SU-DHL-6 (cell line): ENCODE measurements at regions not wholly inside any gene's neighbourhood (a gene's known extent, or its start where the extent isn't known, plus 50 kb on each side); places are given as distances from the start of the nearest gene placed in this dataset.

Source experiments
- H2AFZ ChIP-seq: fragments of 200-600 bp; sonication (generic); 2 replicates; pipeline ENCODE4 v1.6.1; 2014; ENCODE audit warnings: low read depth, mild to moderate bottlenecking, moderate library complexity, mixed read lengths, antibody characterized with exemption, low read length; ENCODE audit not compliant: severe bottlenecking
- H3F3A ChIP-seq: fragments of 200-600 bp; shearing (Covaris generic); 2 replicates; pipeline ENCODE4 v1.6.0; 2016; ENCODE audit warnings: antibody characterized with exemption, mild to moderate bottlenecking; ENCODE audit not compliant: insufficient read depth
- H3K27ac ChIP-seq: fragments of 200-600 bp; sonication (generic); 2 replicates; pipeline ENCODE4 v1.5.1; 2016; ENCODE audit warnings: low read depth, mild to moderate bottlenecking, low read length, moderate library complexity, mixed read lengths
- H3K27me3 ChIP-seq: fragments of 200-600 bp; sonication (generic), shearing (Covaris generic); 2 replicates; pipeline ENCODE4 v1.6.0; 2014; ENCODE audit warnings: mild to moderate bottlenecking, low read length
- H3K36me3 ChIP-seq: fragments of 200-600 bp; sonication (generic); 2 replicates; pipeline ENCODE4 v1.6.1; 2014; ENCODE audit warnings: mild to moderate bottlenecking, low read length, mixed read lengths
- H3K4me2 ChIP-seq: fragments of 300-600, 200-600 bp; shearing (Covaris generic), sonication (generic); 2 replicates; pipeline ENCODE4 v1.6.0; 2014; ENCODE audit warnings: low read length, low read depth, mild to moderate bottlenecking; ENCODE audit not compliant: poor library complexity, severe bottlenecking
- H3K4me3 ChIP-seq: fragments of 200-600 bp; sonication (generic); 2 replicates; pipeline ENCODE4 v1.5.1; 2014; ENCODE audit warnings: antibody characterized with exemption, low read length, mild to moderate bottlenecking, mixed read lengths; ENCODE audit not compliant: insufficient read depth, poor library complexity, severe bottlenecking
- H3K79me2 ChIP-seq: fragments of 200-600 bp; sonication (generic); 2 replicates; pipeline ENCODE4 v1.6.1; 2014; ENCODE audit warnings: mild to moderate bottlenecking, low read length, moderate library complexity; ENCODE audit not compliant: insufficient read depth
- H3K9ac ChIP-seq: fragments of 200-600 bp; sonication (generic); 2 replicates; pipeline ENCODE4 v1.7.0; 2014; ENCODE audit warnings: mild to moderate bottlenecking, low read length
- H3K9me2 ChIP-seq: fragments of 200-600 bp; sonication (generic); replicated peaks from 2 replicates; pipeline ENCODE4 v1.6.1; 2014; ENCODE audit warnings: low read length; ENCODE audit not compliant: insufficient read depth
- H3K9me3 ChIP-seq: fragments of 200-600 bp; sonication (generic); 2 replicates; pipeline ENCODE4 v1.6.1; 2014; ENCODE audit warnings: low read length, mixed read lengths; ENCODE audit not compliant: insufficient read depth
- H4K20me1 ChIP-seq: fragments of 200-600 bp; sonication (generic); 2 replicates; pipeline ENCODE4 v1.6.1; 2014; ENCODE audit warnings: low read depth, mild to moderate bottlenecking, antibody characterized with exemption, low read length, moderate library complexity, mixed read lengths
- EZH2phosphoT487 ChIP-seq: fragments of 200-600 bp; sonication (generic), shearing (Covaris generic); conservative IDR thresholded peaks from 2 replicates; pipeline ENCODE4 v1.6.1; 2018; ENCODE audit warnings: mild to moderate bottlenecking, antibody characterized with exemption, low read length, moderate library complexity, mixed read lengths
- TF ChIP-seq, protein P1 (sequence below): fragments of 200-600 bp; sonication (generic); IDR thresholded peaks from one replicate; pipeline ENCODE4 v1.5.1; 2017; ENCODE audit warnings: antibody characterized with exemption, mild to moderate bottlenecking, low read length, moderate library complexity; ENCODE audit not compliant: insufficient read depth, poor library complexity, severe bottlenecking

GRCh38 chr16:87012954-87013938 lies 303.9 kb downstream of the C16orf95 start:
- Histone ChIP-seq H3K27me3 (no peaks in the 10 kb centered on the region), H3K4me3 (no peak overlapping the region), H2AFZ (no peak overlapping the region), H3K36me3 (no peaks in the 10 kb centered on the region), H3K9me2 (no peaks in the 10 kb centered on the region), H3K4me2 (no peak overlapping the region), H3K27ac (no peak overlapping the region), H3F3A (no peaks in the 10 kb centered on the region), H3K9ac (no peak overlapping the region), H3K79me2 (no peaks in the 10 kb centered on the region), H4K20me1 (no peaks in the 10 kb centered on the region), H3K9me3 (no peaks in the 10 kb centered on the region)
- TF ChIP-seq EZH2phosphoT487: no peak
- TF ChIP-seq, protein P1, sequence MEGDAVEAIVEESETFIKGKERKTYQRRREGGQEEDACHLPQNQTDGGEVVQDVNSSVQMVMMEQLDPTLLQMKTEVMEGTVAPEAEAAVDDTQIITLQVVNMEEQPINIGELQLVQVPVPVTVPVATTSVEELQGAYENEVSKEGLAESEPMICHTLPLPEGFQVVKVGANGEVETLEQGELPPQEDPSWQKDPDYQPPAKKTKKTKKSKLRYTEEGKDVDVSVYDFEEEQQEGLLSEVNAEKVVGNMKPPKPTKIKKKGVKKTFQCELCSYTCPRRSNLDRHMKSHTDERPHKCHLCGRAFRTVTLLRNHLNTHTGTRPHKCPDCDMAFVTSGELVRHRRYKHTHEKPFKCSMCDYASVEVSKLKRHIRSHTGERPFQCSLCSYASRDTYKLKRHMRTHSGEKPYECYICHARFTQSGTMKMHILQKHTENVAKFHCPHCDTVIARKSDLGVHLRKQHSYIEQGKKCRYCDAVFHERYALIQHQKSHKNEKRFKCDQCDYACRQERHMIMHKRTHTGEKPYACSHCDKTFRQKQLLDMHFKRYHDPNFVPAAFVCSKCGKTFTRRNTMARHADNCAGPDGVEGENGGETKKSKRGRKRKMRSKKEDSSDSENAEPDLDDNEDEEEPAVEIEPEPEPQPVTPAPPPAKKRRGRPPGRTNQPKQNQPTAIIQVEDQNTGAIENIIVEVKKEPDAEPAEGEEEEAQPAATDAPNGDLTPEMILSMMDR: no peak

GRCh38 chr16:87014112-87014511 lies 303.1 kb downstream of the C16orf95 start:
- H3K9me3 ChIP-seq: no peaks in the 10 kb centered on the region
- H3K79me2 ChIP-seq: no peaks in the 10 kb centered on the region
- no peak overlapping the region for H3K27ac ChIP-seq
- no peak overlapping the region for H2AFZ ChIP-seq
- H3F3A ChIP-seq: no peaks in the 10 kb centered on the region
- no peaks in the 10 kb centered on the region for H3K27me3 ChIP-seq
- no peaks in the 10 kb centered on the region for H3K9me2 ChIP-seq
- no peak for TF ChIP-seq EZH2phosphoT487
- TF ChIP-seq, protein P1: no peak
- no peak overlapping the region for H3K9ac ChIP-seq
- H3K4me2 ChIP-seq: no peak overlapping the region
- no peak overlapping the region for H3K4me3 ChIP-seq
- H4K20me1 ChIP-seq: no peaks in the 10 kb centered on the region
- H3K36me3 ChIP-seq: no peaks in the 10 kb centered on the region

GRCh38 chr16:87015021-87015420 lies 302.2 kb downstream of the C16orf95 start:
- no peaks in the 10 kb centered on the region for H3K9me3 ChIP-seq
- no peaks in the 10 kb centered on the region for H3F3A ChIP-seq
- H3K27ac ChIP-seq: no peak overlapping the region
- no peak overlapping the region for H3K9ac ChIP-seq
- no peak for TF ChIP-seq EZH2phosphoT487
- TF ChIP-seq, protein P1: no peak
- no peak overlapping the region for H3K4me3 ChIP-seq
- no peaks in the 10 kb centered on the region for H4K20me1 ChIP-seq
- no peak overlapping the region for H2AFZ ChIP-seq
- no peaks in the 10 kb centered on the region for H3K36me3 ChIP-seq
- H3K4me2 ChIP-seq: no peak overlapping the region
- no peaks in the 10 kb centered on the region for H3K27me3 ChIP-seq
- no peaks in the 10 kb centered on the region for H3K9me2 ChIP-seq
- no peaks in the 10 kb centered on the region for H3K79me2 ChIP-seq
